ENCODE measurements at regions not wholly inside any gene's neighbourhood (a gene's known extent, or its start where the extent isn't known, plus 50 kb on each side); places are given as distances from the start of the nearest gene placed in this dataset.

- Histone ChIP-seq H3K4me3 (ENCODE audit: low read depth, low read length) (no peak overlapping the region), H3K27me3 (replicated peaks) (no peaks in the 10 kb centered on the region), H3K36me3 (replicated peaks) (no peaks in the 10 kb centered on the region), H3K27ac (no peak overlapping the region)
- no peak for DNase-seq
- in situ Hi-C loops (cut with HindIII; ENCODE audit: low pct_ligation_motif_present, low sequenced_read_pairs), result no loop called here
- no peak for TF ChIP-seq CTCF (IDR thresholded peaks at IDR 0.05; ENCODE audit: low read depth, low read length, missing control alignments)
Measured at GRCh38 chr5:7202846-7203245, 193.1 kb upstream of the ADCY2 start.

GRCh38 chr5:7207979-7208378, 188.0 kb upstream of the ADCY2 start:
- Histone ChIP-seq H3K36me3 (replicated peaks) (no peaks in the 10 kb centered on the region), H3K4me3 (ENCODE audit: low read depth, low read length) (no peak overlapping the region), H3K27me3 (replicated peaks) (no peaks in the 10 kb centered on the region), H3K27ac (no peak overlapping the region)
- TF ChIP-seq CTCF (IDR thresholded peaks at IDR 0.05; ENCODE audit: low read depth, low read length, missing control alignments), result no peak
- in situ Hi-C loops (cut with HindIII; ENCODE audit: low pct_ligation_motif_present, low sequenced_read_pairs), result no loop called here
- DNase-seq, result no peak

- in situ Hi-C loops (cut with HindIII; ENCODE audit: low pct_ligation_motif_present, low sequenced_read_pairs), result no loop called here
- Histone ChIP-seq H3K36me3 (replicated peaks) (no peaks in the 10 kb centered on the region), H3K4me3 (ENCODE audit: low read depth, low read length) (no peak overlapping the region), H3K27me3 (replicated peaks) (no peaks in the 10 kb centered on the region), H3K27ac (no peak overlapping the region)
- TF ChIP-seq CTCF (IDR thresholded peaks at IDR 0.05; ENCODE audit: low read depth, low read length, missing control alignments), result no peak
- no peak for DNase-seq
Measured at GRCh38 chr5:7208938-7209337, 187.0 kb upstream of the ADCY2 start.

GRCh38 chr5:7209658-7210057, 186.3 kb upstream of the ADCY2 start:
- H3K4me3 ChIP-seq (ENCODE audit: low read depth, low read length), result no peak overlapping the region
- in situ Hi-C loops (cut with HindIII; ENCODE audit: low pct_ligation_motif_present, low sequenced_read_pairs), result no loop called here
- no peak for TF ChIP-seq CTCF (IDR thresholded peaks at IDR 0.05; ENCODE audit: low read depth, low read length, missing control alignments)

GRCh38 chr5:7210549-7210948, 185.4 kb upstream of the ADCY2 start:
- no peaks in the 10 kb centered on the region for H3K36me3 ChIP-seq (replicated peaks)
- no peak for DNase-seq
- no peak overlapping the region for H3K4me3 ChIP-seq (ENCODE audit: low read depth, low read length)
- H3K27ac ChIP-seq, result no peak overlapping the region
- in situ Hi-C loops (cut with HindIII; ENCODE audit: low pct_ligation_motif_present, low sequenced_read_pairs), result no loop called here
- H3K27me3 ChIP-seq (replicated peaks), result no peaks in the 10 kb centered on the region
- no peak for TF ChIP-seq CTCF (IDR thresholded peaks at IDR 0.05; ENCODE audit: low read depth, low read length, missing control alignments)

More at GRCh38 chr5:7209658-7210057, 186.3 kb upstream of the ADCY2 start:
- H3K27me3 ChIP-seq (replicated peaks), result no peaks in the 10 kb centered on the region
- DNase-seq, result no peak
- no peaks in the 10 kb centered on the region for H3K36me3 ChIP-seq (replicated peaks)
- H3K27ac ChIP-seq, result no peak overlapping the region

GRCh38 chr5:7213525-7213924, 182.4 kb upstream of the ADCY2 start:
- no peak overlapping the region for H3K27ac ChIP-seq
- H3K36me3 ChIP-seq (replicated peaks), result no peaks in the 10 kb centered on the region
- TF ChIP-seq CTCF (IDR thresholded peaks at IDR 0.05; ENCODE audit: low read depth, low read length, missing control alignments), result no peak
- in situ Hi-C loops (cut with HindIII; ENCODE audit: low pct_ligation_motif_present, low sequenced_read_pairs), result no loop called here
- no peaks in the 10 kb centered on the region for H3K27me3 ChIP-seq (replicated peaks)
- no peak for DNase-seq
- no peak overlapping the region for H3K4me3 ChIP-seq (ENCODE audit: low read depth, low read length)
